ENCODE measurements at regions not wholly inside any gene's neighbourhood (a gene's known extent, or its start where the extent isn't known, plus 50 kb on each side); places are given as distances from the start of the nearest gene placed in this dataset.
A peak's percentile ranks its signal among the peaks of the same experiment; 100 is the strongest.

DNA sequence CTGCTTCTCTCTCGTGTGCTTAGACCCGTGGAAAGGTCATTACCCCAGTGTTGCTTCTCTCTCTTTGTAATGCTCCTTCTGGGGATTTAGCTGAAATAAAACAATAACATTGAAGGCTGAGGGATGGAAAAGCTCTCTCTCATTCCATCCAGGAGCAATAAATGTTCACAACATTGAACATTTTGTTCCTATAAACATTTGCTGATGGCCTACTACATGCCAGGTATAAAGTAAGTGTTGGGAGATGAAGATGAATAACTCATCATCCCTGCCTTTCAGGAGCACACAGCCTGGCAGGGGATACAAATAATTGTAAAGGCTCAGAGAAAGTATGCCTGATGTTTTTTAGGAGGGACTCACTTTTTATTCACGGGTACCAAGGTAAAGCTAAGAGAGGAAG, 158.1 kb downstream of the KDR start:
- Histone ChIP-seq H3K27me3 (ENCODE audit: insufficient read depth, low read length) (no peaks in the 10 kb centered on the region), H3K4me2 (ENCODE audit: low read length) (no peak overlapping the region), H3K36me3 (ENCODE audit: insufficient read depth, low read length) (no peaks in the 10 kb centered on the region), H3K9ac (ENCODE audit: low read length) (no peak overlapping the region), H3K9me2 (ENCODE audit: low read depth, low read length) (no peaks in the 10 kb centered on the region), H3K4me1 (ENCODE audit: insufficient read depth, low read length, severe bottlenecking) (no peaks in the 10 kb centered on the region), H3K27ac (ENCODE audit: low read depth, low read length, poor library complexity, severe bottlenecking) (no peak overlapping the region), H4K20me1 (ENCODE audit: insufficient read depth, low read length) (no peaks in the 10 kb centered on the region), H2AFZ (ENCODE audit: low read length) (no peak overlapping the region), H3F3A (ENCODE audit: insufficient read depth, low read length) (no peaks in the 10 kb centered on the region), H3K4me3 (ENCODE audit: low read depth, low read length, poor library complexity, severe bottlenecking) (no peak overlapping the region), H3K9me3 (ENCODE audit: low read length) (no peaks in the 10 kb centered on the region), H3K79me2 (ENCODE audit: insufficient read depth, low read length) (no peaks in the 10 kb centered on the region)
- TF ChIP-seq, protein P1, sequence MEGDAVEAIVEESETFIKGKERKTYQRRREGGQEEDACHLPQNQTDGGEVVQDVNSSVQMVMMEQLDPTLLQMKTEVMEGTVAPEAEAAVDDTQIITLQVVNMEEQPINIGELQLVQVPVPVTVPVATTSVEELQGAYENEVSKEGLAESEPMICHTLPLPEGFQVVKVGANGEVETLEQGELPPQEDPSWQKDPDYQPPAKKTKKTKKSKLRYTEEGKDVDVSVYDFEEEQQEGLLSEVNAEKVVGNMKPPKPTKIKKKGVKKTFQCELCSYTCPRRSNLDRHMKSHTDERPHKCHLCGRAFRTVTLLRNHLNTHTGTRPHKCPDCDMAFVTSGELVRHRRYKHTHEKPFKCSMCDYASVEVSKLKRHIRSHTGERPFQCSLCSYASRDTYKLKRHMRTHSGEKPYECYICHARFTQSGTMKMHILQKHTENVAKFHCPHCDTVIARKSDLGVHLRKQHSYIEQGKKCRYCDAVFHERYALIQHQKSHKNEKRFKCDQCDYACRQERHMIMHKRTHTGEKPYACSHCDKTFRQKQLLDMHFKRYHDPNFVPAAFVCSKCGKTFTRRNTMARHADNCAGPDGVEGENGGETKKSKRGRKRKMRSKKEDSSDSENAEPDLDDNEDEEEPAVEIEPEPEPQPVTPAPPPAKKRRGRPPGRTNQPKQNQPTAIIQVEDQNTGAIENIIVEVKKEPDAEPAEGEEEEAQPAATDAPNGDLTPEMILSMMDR (IDR thresholded peaks at IDR 0.05; ENCODE audit: low read length): no peak
- no peak for TF ChIP-seq EZH2 (IDR thresholded peaks at IDR 0.05; ENCODE audit: borderline replicate concordance, low read length)

DNA sequence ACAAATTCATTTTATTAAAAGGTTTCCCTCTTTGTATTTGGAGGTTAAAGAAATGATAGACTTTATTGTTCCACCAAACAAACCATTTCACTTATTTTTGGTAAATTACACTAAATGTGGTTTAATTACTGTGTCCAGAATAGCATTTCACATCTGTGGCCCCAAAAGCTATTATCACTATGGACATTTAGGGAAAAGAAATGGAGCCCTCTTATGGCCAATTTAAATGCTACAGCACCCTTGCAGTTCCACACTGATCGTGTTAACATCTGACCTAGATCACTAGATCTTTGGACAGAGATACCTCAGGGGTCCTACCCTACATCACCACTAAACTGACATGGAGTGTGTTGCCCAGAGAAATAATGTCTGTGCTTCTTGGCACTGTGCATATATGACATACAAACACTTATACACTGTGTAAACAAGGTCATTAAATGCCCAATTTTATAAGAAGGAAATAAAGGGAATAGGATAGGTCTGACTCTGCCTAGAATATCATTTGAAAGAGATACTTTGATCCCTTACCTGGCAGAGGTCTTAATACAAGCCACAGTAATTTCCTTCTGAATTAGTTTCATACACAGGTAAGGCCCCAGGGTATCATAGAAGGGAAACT, 163.9 kb downstream of the KDR start:
- TF ChIP-seq EZH2 (IDR thresholded peaks at IDR 0.05; ENCODE audit: borderline replicate concordance, low read length): no peak
- TF ChIP-seq, protein P1 (IDR thresholded peaks at IDR 0.05; ENCODE audit: low read length): peak; percentile 53; the same call in 1 of the 2 replicates
- no peaks in the 10 kb centered on the region for H3K27me3 ChIP-seq (ENCODE audit: insufficient read depth, low read length)
- H3K9me2 ChIP-seq (ENCODE audit: low read depth, low read length): no peaks in the 10 kb centered on the region

DNA sequence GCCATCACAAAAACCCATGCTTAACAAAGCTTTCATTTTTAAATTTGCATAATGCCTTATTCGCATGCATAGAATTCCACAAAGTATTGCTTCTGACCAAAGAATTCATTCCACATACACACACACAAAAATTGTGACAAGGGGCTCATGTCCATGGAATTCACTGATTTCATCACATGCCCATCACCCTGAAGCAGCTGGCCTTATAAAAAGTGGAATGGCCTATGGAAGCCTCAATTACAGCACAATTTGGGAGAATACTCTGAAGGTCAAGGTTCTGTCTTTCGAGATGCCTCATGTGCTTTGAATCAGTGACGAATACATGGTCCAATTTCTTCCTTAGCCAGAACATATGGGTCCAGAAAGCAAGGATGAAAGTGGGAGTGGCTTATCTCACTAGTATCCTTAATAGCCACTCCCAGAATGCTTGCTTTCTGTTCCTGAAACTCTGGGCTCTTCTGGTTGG, 165.7 kb downstream of the KDR start:
- Histone ChIP-seq H4K20me1 (ENCODE audit: insufficient read depth, low read length) (no peaks in the 10 kb centered on the region), H3K36me3 (ENCODE audit: insufficient read depth, low read length) (no peaks in the 10 kb centered on the region), H2AFZ (ENCODE audit: low read length) (no peak overlapping the region), H3K9me3 (ENCODE audit: low read length) (no peaks in the 10 kb centered on the region), H3K4me2 (ENCODE audit: low read length) (no peak overlapping the region), H3K27me3 (ENCODE audit: insufficient read depth, low read length) (no peaks in the 10 kb centered on the region), H3K4me3 (ENCODE audit: low read depth, low read length, poor library complexity, severe bottlenecking) (no peak overlapping the region), H3K4me1 (ENCODE audit: insufficient read depth, low read length, severe bottlenecking) (no peaks in the 10 kb centered on the region), H3F3A (ENCODE audit: insufficient read depth, low read length) (no peaks in the 10 kb centered on the region), H3K79me2 (ENCODE audit: insufficient read depth, low read length) (no peaks in the 10 kb centered on the region), H3K9ac (ENCODE audit: low read length) (no peak overlapping the region), H3K9me2 (ENCODE audit: low read depth, low read length) (no peaks in the 10 kb centered on the region), H3K27ac (ENCODE audit: low read depth, low read length, poor library complexity, severe bottlenecking) (no peak overlapping the region)
- TF ChIP-seq EZH2 (IDR thresholded peaks at IDR 0.05; ENCODE audit: borderline replicate concordance, low read length): no peak
- TF ChIP-seq, protein P1 (IDR thresholded peaks at IDR 0.05; ENCODE audit: low read length): no peak

More for the DNA sequence above, 163.9 kb downstream of the KDR start:
- Histone ChIP-seq H3K79me2 (ENCODE audit: insufficient read depth, low read length) (no peaks in the 10 kb centered on the region), H3K9me3 (ENCODE audit: low read length) (no peaks in the 10 kb centered on the region), H3K4me1 (ENCODE audit: insufficient read depth, low read length, severe bottlenecking) (no peaks in the 10 kb centered on the region), H2AFZ (ENCODE audit: low read length) (no peak overlapping the region), H3K27ac (ENCODE audit: low read depth, low read length, poor library complexity, severe bottlenecking) (no peak overlapping the region), H3K36me3 (ENCODE audit: insufficient read depth, low read length) (no peaks in the 10 kb centered on the region), H3K9ac (ENCODE audit: low read length) (no peak overlapping the region), H3K4me2 (ENCODE audit: low read length) (no peak overlapping the region), H3K4me3 (ENCODE audit: low read depth, low read length, poor library complexity, severe bottlenecking) (no peak overlapping the region), H4K20me1 (ENCODE audit: insufficient read depth, low read length) (no peaks in the 10 kb centered on the region), H3F3A (ENCODE audit: insufficient read depth, low read length) (no peaks in the 10 kb centered on the region)
